Erythroblast (primary cell): ENCODE measurements at regions not wholly inside any gene's neighbourhood (a gene's known extent, or its start where the extent isn't known, plus 50 kb on each side); places are given as distances from the start of the nearest gene placed in this dataset.

ENCODE experiments used
- GATA1 ChIP-seq: IDR thresholded peaks from 2 replicates; pipeline ENCODE4 v1.6.1; 2011; ENCODE audit warnings: low read depth, mild to moderate bottlenecking, control low read depth, low read length, moderate library complexity
- POLR2A ChIP-seq: IDR thresholded peaks from 2 replicates; pipeline ENCODE4 v1.6.1; 2011; ENCODE audit warnings: mild to moderate bottlenecking, low read length

GRCh38 chr9:84504360-84504759 is 163.8 kb upstream of the SLC28A3 start:
- no peak for TF ChIP-seq POLR2A
- TF ChIP-seq GATA1 = no peak
